ENCODE measurements at regions not wholly inside any gene's neighbourhood (a gene's known extent, or its start where the extent isn't known, plus 50 kb on each side); places are given as distances from the start of the nearest gene placed in this dataset.

DNA sequence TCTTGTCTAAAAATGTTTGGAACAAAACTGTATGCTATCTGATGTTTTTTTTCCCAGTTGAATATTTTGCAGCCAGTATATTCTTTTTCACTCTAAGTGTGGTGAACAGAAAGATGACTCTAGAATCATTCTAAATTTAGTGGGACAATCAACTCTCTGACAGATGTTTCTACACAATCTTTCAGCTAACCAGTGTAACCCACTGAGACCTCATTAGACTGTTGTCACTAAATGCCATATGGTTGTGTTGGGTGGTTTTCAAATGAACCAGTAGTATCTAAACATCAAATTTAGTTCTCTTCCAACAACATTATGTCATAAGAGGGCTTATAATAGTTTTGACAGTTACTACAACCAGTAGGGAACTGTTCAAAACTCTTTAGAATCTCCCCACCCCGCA is 129.6 kb upstream of the PRLR start:
- no peak for DNase-seq

DNA sequence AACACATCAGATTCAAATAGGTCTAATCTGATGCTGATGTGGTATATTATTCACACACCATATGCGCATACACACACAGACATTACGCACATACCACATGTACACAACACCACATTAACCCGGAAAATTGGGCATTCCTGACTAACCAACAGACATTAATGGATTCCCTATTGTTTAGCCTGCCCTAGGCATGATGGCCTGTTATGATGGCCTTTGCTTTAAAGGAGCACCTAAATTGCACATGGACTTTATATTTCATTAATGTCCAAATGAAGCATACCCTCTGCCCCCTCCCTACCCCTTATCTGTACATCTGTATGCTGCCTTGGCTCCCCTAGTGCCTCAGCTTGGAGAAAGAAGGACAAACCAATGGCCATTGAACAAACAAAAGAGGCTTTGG is 127.7 kb upstream of the PRLR start:
- no peak for DNase-seq

DNA sequence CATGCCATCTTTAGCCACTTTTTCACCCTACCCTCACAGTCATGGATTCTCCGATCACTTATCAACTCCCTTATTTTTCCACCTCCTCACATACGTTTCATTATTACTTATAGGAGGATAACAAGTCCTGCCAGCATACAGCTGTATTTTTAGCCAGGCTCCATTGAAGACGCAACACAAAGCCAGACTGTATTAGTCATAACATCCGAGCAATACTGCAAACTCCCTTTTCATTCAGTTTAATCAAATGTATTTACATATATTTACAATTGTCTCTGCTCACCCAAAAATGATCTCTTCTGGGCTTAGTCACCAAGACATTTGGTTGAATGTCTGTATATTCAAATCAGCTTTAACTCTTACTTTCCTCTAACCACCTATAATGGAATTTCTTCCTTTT is 126.4 kb upstream of the PRLR start:
- DNase-seq, result no peak

DNA sequence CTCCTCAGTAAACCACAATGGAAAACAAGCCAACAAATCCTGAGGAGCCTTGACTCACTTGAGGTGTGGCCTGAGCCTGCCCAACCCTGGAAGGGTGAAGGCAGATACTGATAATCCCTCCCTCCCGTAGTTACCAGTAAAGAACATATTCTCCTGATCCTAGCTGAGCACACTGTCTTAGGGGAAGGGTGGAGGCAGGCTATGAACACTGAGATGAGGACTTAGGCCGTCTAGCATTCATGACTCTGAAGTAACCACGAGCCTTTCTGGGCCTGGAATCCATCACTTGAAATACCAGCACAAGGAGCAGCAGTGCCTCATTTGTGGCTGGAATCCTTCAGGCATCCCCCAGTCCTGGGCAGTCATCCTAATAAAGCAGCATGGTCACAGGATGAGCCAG is 124.5 kb upstream of the PRLR start:
- no peak for DNase-seq

DNA sequence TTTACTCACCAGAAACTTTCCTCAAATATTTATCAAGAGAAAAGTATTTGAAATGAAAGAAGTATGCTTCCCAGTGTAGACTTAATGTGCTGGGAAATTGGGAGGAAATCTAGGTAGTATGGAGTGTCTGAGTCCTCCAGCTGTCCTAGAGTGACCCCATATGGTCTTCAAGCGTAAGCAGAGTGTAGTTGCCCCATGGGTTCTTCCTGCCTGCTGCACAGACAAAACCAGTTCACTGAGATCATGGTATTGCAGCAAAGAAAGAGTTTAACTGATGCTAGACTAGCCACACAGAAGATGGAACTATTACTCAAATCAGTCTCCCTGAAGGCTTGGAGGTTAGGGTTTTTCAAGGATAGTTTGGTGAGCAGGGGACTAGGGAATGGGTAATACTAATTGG is 114.9 kb upstream of the PRLR start:
- no peak for DNase-seq

DNA sequence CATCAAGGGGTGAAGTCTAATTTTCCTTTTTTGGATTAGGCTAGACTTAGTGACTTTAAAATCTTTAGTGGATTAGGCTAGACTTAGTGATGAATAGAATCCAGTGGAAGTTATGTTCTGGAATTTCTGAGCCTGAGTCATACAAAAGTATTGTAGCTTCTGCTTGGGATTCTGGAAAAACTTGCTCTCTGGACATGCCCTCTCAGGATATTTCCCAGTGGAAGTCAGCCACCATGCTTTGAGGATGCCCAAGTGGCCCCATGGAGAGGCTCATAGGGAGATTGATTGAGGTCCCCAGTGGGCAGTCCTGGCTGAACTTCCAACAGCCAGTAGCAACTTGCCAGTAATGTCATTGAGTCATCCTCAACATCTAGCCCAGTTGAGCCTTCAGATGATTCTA is 112.4 kb upstream of the PRLR start:
- DNase-seq, result no peak

DNA sequence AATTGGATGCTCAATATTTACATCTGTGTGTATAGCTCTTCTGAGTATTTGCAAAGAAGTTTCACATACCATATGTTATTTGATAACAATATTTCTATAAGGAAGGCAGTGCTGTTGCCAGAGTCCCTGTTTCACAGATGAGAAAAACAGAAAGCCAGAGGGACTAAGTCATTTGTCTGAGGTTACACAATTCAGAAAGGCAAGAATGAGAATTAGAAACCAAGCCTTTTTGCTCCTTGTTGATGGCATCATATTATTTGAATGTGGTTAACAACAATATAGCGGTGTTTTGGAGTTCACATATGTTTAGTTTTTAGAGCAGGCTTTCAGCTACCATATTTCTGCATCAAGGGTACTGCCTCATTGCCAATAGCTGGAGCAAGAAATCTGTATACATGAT is 110.9 kb upstream of the PRLR start:
- no peak for DNase-seq

DNA sequence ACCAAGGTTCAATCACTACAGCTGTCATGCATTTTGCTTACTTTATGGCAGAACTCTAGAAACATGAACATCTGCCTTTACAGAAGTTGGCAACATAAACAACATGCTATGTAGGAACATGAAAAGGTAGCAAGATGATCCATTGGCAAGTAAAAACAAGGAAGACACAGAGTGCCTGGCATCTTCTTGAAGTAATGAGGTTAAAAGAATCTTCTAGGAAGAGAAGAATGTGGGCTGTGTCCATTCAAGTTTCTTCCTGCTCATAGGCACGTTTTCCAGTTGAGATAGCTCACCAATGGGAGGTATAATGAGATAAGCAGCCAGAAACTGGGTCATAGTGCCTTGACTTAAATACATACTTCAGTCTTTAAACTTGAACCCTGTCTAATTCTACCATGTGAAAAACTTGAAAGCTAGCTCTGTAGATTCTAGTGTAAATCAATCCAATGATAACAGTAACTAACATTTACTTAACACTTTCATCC is 109.4 kb upstream of the PRLR start:
- DNase-seq, result no peak

DNA sequence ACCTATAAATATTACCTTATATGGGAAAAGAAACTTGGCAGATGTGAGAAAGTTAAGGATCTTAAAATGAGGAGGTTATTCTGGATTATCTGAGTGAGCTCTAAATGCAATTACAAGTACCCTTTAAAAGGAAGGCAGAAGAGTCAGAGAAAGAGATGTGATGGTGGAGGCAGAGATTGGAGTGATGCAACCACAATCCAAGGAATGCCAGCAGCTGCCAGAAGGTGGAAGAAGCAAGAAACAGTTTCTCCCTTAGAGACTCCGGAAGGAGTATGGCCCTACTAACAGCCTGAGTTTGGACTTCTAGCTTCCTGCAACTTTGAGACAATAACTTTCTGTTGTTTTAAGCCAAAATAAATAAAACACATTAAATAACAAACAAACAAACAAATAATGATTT is 108.7 kb upstream of the PRLR start:
- DNase-seq, result no peak

DNA sequence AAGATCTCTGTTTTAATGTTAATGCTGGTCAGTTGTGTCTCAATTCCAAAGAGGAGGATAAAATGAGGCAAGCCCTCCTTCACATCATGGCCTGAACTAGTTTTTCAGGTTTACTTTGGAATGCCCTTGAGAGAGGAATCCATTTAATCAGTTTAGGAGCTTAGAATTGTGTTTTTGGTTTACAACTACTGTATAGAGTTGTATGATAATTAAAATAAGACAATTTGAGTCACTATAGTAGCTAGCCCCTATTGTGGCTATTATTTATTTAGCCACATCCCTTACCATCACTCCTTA is 107.8 kb upstream of the PRLR start:
- DNase-seq, result no peak

DNA sequence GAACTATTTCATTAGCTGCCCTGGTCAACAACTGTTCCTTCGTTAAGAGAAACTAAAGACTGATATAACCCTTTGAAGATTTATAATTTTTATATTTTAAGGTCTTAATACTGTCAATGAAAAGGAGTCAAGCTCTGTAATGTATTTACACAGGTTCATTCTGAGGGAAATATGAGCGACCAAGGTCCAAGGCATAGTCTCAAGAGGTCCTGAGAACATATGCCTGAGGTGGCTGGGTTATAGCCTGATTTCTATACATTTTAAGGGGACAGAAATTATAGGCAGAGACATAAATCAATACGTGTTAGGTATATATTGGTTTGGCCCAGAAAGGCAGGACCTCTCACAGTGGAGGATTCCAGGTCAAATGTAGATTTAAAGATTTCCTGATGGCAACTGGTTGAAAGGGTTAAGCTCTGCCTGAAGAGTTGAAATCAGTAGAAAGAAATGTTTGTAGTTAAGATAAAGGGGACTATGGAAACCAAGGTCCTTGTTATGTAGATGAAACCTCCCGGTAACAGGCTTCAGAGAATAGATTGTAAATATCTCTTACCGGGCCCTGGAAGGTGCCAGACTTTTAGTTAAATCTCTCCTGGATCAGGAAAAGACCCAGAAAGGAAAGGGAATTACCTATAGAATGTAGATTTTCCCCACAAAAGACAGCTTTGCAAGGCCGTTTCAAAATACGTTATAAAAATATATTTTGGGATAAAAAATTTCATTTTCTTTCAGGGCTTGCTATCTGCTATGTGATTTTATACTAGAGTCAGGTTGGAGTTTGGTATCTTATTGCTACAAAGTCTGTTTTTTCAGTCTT is 107.3 kb upstream of the PRLR start:
- no peak for DNase-seq

DNA sequence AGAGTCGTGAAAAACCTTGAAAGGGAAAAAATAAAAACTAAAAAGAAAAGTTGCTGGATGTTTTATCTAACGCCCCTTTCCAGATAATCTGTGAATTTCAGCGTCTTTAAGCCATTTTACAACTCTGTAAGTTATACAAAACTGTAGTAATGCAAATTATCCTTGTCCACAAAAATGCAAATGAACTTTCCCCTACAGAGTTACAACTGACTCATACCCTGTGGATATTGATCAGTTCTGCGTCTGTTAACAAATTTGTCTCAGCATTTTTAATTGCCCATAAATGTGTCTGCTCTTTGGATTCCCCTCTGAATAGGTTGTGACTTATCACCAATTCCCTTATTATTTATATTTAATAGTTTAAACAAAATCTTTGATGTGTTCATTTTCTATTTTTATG is 105.9 kb upstream of the PRLR start:
- no peak for DNase-seq

DNA sequence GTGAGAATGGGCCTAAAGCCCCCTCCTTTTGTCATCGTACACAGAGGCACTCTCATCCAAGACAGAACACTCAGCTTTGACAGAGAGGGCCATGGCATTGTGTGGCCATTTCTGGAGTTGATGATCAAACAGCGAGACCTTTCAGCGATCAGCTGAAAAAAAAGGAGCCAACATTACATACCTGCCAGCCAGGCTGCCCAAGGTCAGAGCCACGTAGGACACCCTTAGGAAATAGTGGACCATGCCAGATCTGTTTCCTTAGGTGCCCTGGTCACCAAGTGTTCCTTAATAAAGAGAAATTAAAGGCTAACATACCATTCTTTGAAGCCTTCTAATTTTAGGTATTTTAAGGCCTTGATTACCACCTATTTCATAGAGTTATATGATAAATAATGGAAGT is 105.5 kb upstream of the PRLR start:
- DNase-seq, result no peak

DNA sequence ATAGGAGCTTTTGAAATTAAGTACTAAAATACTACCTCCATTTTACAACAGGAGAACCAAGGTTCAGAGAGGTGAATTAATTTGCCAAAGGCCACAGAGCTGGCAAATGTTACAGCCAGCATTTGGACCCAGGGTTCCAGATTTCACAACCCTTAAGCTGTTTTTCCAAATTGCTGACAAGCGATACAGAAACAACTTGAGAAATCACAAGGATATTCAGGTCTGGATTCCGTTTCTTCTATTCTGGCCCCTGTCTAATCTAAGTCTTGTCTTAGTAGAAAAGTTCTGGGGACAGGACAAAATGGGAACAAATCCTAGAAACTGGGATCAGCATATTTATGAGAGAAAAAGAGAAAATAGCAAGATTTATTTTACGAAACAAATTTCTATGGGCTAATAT is 103.1 kb upstream of the PRLR start:
- DNase-seq, result no peak

DNA sequence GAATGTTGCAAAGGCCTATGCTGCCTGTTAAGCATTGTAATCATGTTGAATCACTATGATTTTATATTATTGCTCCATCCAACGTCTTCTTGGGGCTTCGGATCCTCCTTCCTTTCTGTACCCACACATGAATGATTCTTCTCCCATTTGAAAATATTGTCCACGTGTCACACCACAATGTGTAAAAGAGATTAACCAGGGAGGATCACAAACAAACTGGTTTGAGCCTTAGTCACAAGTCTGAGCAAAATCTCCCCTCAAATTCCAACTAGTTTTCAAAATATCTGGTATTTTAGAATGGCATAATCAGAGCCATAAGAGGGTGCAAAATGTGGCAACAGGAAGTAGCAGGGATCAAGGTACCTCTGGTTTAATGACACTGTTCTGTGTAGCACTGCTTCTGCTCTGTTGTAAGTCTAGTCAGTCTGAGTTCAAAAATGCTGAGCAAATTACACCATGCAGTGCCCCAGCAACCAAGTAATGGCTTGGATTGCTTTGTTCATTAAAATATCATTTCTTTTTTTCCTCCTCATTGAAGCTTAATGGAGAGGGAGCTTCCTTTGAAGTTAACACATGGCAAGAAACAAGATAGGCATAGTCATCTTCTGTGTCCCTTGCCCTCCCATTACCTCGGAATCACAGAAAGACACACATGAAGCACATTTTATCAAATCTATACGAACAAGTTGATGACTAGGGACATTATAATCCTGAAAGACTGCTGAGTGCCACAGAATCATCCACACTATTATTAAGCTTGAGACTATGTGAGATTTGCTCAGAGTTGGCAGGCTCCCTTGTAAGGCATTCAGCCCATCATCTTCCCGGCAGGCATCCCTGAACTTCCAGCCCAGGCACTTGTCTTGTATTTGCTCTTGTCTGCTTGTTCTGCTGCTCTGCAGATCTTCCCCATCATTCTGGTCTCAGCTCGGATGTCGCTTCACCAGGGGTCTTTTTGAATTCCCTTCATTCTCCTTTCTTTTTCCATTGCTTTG is 102.0 kb upstream of the PRLR start:
- no peak for DNase-seq

DNA sequence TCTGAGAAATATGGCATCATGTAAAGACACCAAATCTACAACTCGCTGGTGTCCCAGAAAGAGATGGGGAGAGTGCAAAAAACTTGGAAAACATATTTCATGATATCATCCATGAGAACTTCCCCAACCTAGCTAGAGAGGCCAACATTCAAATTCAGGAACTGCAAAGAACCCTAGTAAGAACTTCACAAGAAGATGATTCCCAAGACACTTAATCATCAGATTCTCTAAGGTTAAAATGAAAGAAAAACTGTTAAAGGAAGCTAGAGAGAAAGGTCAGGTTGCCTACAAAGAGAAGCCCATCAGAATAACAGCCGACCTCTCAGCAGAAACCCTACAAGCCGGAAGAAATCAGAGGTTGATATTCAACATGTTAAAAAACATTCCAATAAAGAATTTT is 95.5 kb upstream of the PRLR start:
- peak; percentile 74 for DNase-seq

DNA sequence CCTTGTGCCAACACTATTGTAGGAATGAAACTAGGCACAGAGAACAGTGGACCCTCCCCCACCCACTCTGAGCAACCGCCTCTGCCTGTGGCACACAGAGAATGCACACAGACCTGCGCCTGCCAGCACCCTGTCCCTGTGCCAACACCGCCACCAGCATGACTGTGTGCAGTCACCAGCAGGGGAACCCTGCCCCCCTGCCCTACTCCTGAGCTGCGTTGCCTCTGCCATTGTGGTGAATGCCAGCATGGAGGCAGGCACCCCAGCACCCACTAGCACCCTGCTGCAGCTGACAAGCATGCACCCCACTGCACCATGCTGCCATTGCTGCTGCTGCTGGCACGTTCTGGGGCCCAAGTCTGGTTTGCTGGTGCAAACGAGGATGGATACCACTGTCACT is 94.4 kb upstream of the PRLR start:
- DNase-seq, result no peak

DNA sequence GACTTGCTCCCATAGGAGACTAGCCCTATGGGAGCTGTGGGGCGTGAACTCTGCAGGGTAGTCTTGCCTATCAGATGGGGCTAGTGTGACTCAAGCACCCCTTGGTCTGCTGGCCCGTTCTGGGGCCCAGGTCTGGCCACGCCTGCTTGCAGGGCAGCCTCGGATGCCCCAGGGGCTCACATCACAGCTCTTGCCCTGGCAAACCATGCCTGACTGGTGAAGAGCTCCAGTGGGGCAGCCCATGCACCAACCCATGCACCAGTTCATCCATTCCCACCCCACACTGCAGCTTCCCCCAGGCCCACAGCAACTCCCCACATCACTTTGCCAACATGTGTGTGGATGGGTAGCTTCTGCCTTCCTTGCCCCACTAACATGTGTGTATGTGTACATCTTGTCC is 93.9 kb upstream of the PRLR start:
- no peak for DNase-seq

DNA sequence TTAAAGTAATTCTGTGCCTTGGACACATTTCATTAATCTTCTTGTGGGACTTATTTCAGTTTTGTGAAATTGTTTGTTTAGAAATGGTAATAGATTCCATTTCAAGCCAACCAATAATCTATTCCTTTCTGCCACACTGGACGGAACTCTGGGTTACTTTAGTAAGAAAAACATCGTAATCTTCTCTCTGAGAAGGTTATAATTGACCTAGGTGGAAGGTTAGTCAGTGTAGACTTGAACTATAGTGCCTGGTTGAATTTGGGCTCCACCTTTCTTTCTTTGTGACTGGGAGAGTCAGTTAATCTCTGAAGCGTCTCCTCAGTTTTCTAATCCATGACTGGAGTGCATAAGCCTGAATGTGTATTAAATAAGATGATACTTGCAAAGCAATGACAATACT is 89.7 kb upstream of the PRLR start:
- DNase-seq, result no peak

DNA sequence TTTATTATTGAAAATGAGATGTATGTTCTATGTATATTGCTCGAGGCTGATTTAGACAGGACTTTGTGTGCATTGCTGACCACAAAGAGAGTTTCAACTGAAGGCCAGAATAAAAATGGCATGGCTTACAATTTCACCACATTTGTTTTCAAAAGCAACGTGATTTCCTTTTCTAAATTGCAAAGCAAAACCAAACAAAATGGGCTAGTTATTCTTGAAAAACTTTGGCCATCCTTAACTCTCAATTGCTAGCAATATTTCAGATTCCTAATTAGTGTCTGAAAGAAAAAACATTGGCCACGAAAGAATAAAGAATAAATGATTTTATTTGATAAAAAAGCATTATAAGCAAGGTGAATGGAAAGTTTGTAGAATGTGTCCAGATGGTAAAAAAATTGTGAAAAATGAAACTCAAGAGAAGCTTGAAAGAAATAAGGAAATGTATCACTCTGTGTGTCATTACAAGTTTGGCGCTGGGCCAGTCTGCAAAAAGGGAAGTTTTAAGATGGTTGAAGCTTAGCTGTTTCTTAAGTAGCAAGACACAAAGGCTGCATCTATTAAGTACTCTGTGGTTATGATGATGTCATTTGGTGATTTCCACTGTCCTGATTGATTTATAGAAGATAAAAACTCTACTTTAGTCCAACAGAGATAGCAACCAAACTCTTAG is 89.2 kb upstream of the PRLR start:
- peak; percentile 99 for DNase-seq

DNA sequence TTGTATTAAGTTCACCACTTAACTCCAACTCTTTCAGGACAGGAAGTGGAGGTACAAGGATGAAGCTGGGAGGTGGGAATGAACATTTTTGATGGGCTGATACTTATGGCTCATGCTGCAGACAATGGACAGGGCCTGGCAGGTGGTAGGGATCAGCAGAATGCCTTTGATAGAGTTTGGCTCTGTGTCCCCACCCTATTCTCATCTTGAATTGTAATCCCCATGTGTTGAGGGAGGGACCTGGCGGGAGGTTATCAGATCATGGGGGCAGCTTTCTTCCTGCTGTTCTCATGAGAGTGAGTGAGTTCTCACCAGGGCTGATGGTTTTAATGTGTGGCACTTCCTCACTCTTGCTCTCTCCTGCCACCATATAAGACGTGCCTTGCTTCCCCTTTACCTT is 87.3 kb upstream of the PRLR start:
- DNase-seq, result no peak

DNA sequence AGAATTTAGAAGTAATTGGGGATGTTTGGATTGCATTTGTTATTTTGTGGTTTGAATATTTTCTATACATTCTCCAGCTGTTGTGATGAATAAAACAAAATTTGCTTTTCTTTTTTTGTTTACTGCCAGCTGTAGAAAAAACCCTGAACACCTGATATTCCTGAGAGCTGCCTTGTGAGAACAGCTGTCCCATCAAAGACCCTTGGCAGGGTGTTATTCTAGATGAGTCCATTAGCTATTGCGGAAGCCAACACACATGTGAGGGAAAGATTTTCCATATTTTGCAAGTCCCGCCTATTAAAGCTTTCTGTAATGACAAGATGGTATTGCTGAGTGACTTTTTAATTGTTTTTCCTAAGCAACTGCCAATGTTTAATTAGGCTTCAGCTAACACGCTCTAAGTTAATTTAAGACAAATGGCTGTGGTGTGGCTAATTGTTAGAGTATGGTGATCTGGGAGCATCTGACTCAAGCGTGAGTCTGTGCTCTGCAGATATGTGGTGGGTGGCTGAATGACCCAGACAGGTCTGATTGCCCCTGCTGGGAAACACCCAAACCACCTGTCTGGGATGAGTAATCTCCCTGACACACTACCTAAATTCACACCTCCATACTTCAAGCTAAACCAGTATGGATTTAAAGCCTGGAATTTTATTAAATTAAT is 86.5 kb upstream of the PRLR start:
- DNase-seq, result no peak

DNA sequence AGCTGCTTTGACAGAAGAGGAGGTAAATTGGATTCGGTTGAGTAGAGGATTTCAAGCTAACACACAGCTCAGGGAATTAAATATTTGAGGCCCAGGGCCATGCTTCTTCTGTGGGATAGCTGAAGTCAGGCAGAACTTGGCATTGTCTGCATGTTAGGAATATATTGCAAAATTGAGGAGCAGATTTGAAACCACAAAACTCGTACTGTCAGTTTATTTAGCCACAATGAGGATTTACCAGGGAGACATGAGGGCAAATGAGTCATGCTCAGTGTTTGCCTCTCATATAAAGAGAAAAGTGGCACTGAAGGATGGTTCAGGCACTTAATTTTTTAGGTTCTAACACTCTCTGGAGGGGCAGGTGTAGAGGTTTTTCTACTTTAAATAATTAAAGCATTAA is 83.0 kb upstream of the PRLR start:
- peak; percentile 61 for DNase-seq
